GM23338 (cell line): ENCODE measurements at regions not wholly inside any gene's neighbourhood (a gene's known extent, or its start where the extent isn't known, plus 50 kb on each side); places are given as distances from the start of the nearest gene placed in this dataset.

ENCODE experiments used
- CTCF ChIP-seq, 2 experiments: fragments of 200-600 bp in 1 of 2; sonication (generic) in 1 of 2; conservative IDR thresholded peaks; 2 replicates each; pipeline versions ENCODE4 v1.5.1 to v1.6.1; 2016 to 2017; ENCODE audit warnings: antibody characterized with exemption in 2 of 2, low read depth in 2 of 2, mild to moderate bottlenecking in 2 of 2, moderate library complexity in 1 of 2
- EZH2 ChIP-seq: fragments of 200-600 bp; sonication (generic); IDR thresholded peaks from one replicate; pipeline ENCODE4 v1.8.0; 2017; ENCODE audit warnings: antibody characterized with exemption, mild to moderate bottlenecking, low read depth; ENCODE audit not compliant: unreplicated experiment

- TF ChIP-seq CTCF (conservative IDR thresholded peaks at IDR 0.05; ENCODE audit: low read depth in 2 of 2) (peak; percentile 62 to 79), EZH2 (no peak)
These were observed 426.5 kb downstream of the SLC4A3 start for GRCh38 chr2:220053919-220054318.
